ENCODE measurements at regions not wholly inside any gene's neighbourhood (a gene's known extent, or its start where the extent isn't known, plus 50 kb on each side); places are given as distances from the start of the nearest gene placed in this dataset.
A peak's percentile ranks its signal among the peaks of the same experiment; 100 is the strongest.

DNA sequence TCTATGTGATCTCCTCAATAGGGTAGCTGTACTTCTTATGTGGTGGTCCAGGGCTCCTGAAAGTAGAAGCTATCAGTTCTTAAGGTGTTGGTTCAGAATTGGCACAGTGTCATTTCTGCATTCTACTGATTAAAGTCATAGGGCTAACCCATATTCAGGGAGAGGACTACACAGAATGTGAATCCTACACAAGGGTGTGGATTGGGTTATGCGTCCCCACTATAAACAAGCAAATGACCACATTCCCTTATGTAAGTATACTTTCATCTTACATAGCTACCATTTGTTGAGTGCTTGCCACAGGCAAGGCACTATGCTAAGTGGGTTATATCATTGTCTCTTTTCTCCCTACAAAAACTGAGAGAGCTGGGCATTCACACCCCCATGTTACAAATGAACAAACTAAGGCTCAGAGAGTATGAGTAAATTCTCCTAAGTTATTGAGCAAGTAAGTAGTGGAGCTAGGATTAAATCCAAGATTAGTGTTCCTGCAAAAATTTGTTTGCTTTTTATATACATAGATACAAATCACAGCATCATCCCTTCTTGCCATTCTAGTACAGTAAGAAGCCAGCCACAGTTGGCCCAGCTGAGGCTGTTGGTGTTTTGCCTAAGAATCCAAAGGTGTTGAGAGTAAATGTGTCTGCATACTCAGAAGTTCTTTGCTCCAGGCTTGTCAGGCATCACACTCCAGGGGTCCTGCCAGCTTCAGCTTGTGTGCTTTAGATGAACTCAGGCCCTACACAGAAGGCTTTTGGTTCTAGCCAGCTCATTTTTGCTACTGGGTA is 157.8 kb downstream of the KIF18A start:
- H3K9me3 ChIP-seq (ENCODE audit: control insufficient read depth, insufficient read depth, low read depth, low read length), result no peaks in the 10 kb centered on the region
- no peaks in the 10 kb centered on the region for H4K20me1 ChIP-seq (ENCODE audit: control insufficient read depth, extremely low read depth, insufficient read depth, low read length)
- H3K27ac ChIP-seq (ENCODE audit: insufficient read depth, low read length), result no peak overlapping the region
- H3K27me3 ChIP-seq (ENCODE audit: control insufficient read depth, insufficient read depth, low read length), result peaks cover 3% of the 10 kb centered on the region
- H3K36me3 ChIP-seq (ENCODE audit: control insufficient read depth, insufficient read depth, low read length), result no peaks in the 10 kb centered on the region
- H3K4me1 ChIP-seq (ENCODE audit: control insufficient read depth, extremely low read depth, insufficient read depth, low read length), result no peaks in the 10 kb centered on the region
- H3K4me3 ChIP-seq (replicated peaks in 1 of 4; ENCODE audit: control extremely low read depth in 1 of 4, insufficient read depth in 1 of 4, low read depth in 3 of 4, low read length in 4 of 4), result no peak overlapping the region
- H3K79me2 ChIP-seq (ENCODE audit: control insufficient read depth, insufficient read depth, low read length), result no peaks in the 10 kb centered on the region
- no peak overlapping the region for H3K9ac ChIP-seq (ENCODE audit: insufficient read depth, low read length)
- no peak overlapping the region for H2AFZ ChIP-seq (ENCODE audit: low read length)
- TF ChIP-seq, protein P1, sequence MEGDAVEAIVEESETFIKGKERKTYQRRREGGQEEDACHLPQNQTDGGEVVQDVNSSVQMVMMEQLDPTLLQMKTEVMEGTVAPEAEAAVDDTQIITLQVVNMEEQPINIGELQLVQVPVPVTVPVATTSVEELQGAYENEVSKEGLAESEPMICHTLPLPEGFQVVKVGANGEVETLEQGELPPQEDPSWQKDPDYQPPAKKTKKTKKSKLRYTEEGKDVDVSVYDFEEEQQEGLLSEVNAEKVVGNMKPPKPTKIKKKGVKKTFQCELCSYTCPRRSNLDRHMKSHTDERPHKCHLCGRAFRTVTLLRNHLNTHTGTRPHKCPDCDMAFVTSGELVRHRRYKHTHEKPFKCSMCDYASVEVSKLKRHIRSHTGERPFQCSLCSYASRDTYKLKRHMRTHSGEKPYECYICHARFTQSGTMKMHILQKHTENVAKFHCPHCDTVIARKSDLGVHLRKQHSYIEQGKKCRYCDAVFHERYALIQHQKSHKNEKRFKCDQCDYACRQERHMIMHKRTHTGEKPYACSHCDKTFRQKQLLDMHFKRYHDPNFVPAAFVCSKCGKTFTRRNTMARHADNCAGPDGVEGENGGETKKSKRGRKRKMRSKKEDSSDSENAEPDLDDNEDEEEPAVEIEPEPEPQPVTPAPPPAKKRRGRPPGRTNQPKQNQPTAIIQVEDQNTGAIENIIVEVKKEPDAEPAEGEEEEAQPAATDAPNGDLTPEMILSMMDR (conservative IDR thresholded peaks at IDR 0.05 in 1 of 2, IDR thresholded peaks at IDR 0.05 in 1 of 2; ENCODE audit: low read depth in 1 of 2, low read length in 2 of 2), result no peak
- no peak for TF ChIP-seq EZH2 (IDR thresholded peaks at IDR 0.05; ENCODE audit: low read length, missing control alignments)
- H3K4me2 ChIP-seq (ENCODE audit: extremely low read depth, insufficient read depth, low read length), result no peak overlapping the region
- DNase-seq (ENCODE audit: low read depth in 2 of 2), result no peak

DNA sequence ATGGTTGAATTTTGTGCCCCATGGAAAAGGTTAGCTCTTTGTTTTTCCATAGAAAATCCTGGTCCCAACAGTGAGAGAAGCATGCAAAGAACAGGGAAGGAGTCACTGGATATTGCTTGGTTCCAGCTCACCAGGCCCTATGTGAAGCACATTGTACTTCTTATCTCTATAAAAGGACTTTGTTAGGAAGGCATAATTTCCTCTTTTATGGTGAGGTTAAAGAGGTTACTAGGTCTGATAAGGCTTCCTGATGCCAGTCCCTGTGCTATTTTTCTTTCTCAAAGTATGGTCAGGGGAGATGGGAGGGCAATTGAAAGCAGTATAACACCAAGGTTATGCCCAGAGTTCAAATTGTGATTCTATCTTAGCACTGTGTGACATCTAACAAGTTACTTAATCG is 162.6 kb downstream of the KIF18A start:
- no peaks in the 10 kb centered on the region for H3K4me1 ChIP-seq (ENCODE audit: control insufficient read depth, extremely low read depth, insufficient read depth, low read length)
- TF ChIP-seq, protein P1 (conservative IDR thresholded peaks at IDR 0.05 in 1 of 2, IDR thresholded peaks at IDR 0.05 in 1 of 2; ENCODE audit: low read depth in 1 of 2, low read length in 2 of 2), result no peak
- TF ChIP-seq EZH2 (IDR thresholded peaks at IDR 0.05; ENCODE audit: low read length, missing control alignments), result no peak
- no peak for DNase-seq (ENCODE audit: low read depth in 2 of 2)
- no peak overlapping the region for H3K4me3 ChIP-seq (replicated peaks in 1 of 4; ENCODE audit: control extremely low read depth in 1 of 4, insufficient read depth in 1 of 4, low read depth in 3 of 4, low read length in 4 of 4)
- no peaks in the 10 kb centered on the region for H3K79me2 ChIP-seq (ENCODE audit: control insufficient read depth, insufficient read depth, low read length)
- peaks cover 3% of the 10 kb centered on the region for H3K27me3 ChIP-seq (ENCODE audit: control insufficient read depth, insufficient read depth, low read length)
- no peaks in the 10 kb centered on the region for H3K36me3 ChIP-seq (ENCODE audit: control insufficient read depth, insufficient read depth, low read length)
- H4K20me1 ChIP-seq (ENCODE audit: control insufficient read depth, extremely low read depth, insufficient read depth, low read length), result no peaks in the 10 kb centered on the region
- H3K9me3 ChIP-seq (ENCODE audit: control insufficient read depth, insufficient read depth, low read depth, low read length), result no peaks in the 10 kb centered on the region
- no peak overlapping the region for H2AFZ ChIP-seq (ENCODE audit: low read length)
- H3K4me2 ChIP-seq (ENCODE audit: extremely low read depth, insufficient read depth, low read length), result no peak overlapping the region
- H3K9ac ChIP-seq (ENCODE audit: insufficient read depth, low read length), result no peak overlapping the region
- no peak overlapping the region for H3K27ac ChIP-seq (ENCODE audit: insufficient read depth, low read length)

DNA sequence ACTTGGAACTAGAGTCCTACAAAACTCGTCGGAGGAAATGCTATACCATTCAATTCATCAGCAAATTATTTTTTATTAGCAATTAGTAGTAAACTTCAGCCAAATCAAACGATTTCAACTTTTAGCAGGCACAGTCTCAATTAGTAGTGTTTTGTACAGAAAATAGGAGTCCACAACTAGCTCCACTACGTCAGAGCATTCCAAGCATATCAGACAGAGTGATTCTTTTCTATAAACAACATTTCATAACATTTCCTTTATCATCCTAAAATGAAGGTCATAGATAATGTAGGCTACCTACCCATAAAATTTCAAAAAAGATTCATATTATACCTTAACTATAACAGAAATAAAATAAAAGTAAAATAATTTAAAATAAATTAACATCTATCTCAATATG is 169.9 kb downstream of the KIF18A start:
- Histone ChIP-seq H3K79me2 (ENCODE audit: control insufficient read depth, insufficient read depth, low read length) (no peaks in the 10 kb centered on the region), H3K27me3 (ENCODE audit: control insufficient read depth, insufficient read depth, low read length) (no peaks in the 10 kb centered on the region), H3K27ac (ENCODE audit: insufficient read depth, low read length) (no peak overlapping the region), H3K4me3 (replicated peaks in 1 of 4; ENCODE audit: control extremely low read depth in 1 of 4, insufficient read depth in 1 of 4, low read depth in 3 of 4, low read length in 4 of 4) (no peak overlapping the region), H3K9me3 (ENCODE audit: control insufficient read depth, insufficient read depth, low read depth, low read length) (no peaks in the 10 kb centered on the region), H3K4me2 (ENCODE audit: extremely low read depth, insufficient read depth, low read length) (no peak overlapping the region), H3K9ac (ENCODE audit: insufficient read depth, low read length) (no peak overlapping the region), H3K36me3 (ENCODE audit: control insufficient read depth, insufficient read depth, low read length) (no peaks in the 10 kb centered on the region), H2AFZ (ENCODE audit: low read length) (no peak overlapping the region), H4K20me1 (ENCODE audit: control insufficient read depth, extremely low read depth, insufficient read depth, low read length) (no peaks in the 10 kb centered on the region), H3K4me1 (ENCODE audit: control insufficient read depth, extremely low read depth, insufficient read depth, low read length) (no peaks in the 10 kb centered on the region)
- DNase-seq (ENCODE audit: low read depth in 2 of 2), result peak in 1 of 2 donors; percentile 41
- no peak for TF ChIP-seq EZH2 (IDR thresholded peaks at IDR 0.05; ENCODE audit: low read length, missing control alignments)
- TF ChIP-seq, protein P1 (conservative IDR thresholded peaks at IDR 0.05 in 1 of 2, IDR thresholded peaks at IDR 0.05 in 1 of 2; ENCODE audit: low read depth in 1 of 2, low read length in 2 of 2), result no peak

Measured in fibroblast of lung (primary cell).